C4-2B (cell line): ENCODE measurements at regions not wholly inside any gene's neighbourhood (a gene's known extent, or its start where the extent isn't known, plus 50 kb on each side); places are given as distances from the start of the nearest gene placed in this dataset.
A peak's percentile ranks its signal among the peaks of the same experiment; 100 is the strongest.

Experiments used
- H3K27ac ChIP-seq: fragments of 450-650 bp; 2 replicates; pipeline ENCODE4 v1.5.1; 2017
- CTCF ChIP-seq: fragments of 450-650 bp; conservative IDR thresholded peaks from 2 replicates; pipeline ENCODE4 v1.5.1; 2017; ENCODE audit warnings: mild to moderate bottlenecking
- ZFX ChIP-seq: fragments of 450-650 bp; IDR thresholded peaks from 2 replicates; pipeline ENCODE4 v1.6.1; 2017

GRCh38 chr10:128268015-128268722 is 141.9 kb upstream of the MKI67 start:
- H3K27ac ChIP-seq: no peak overlapping the region
- TF ChIP-seq CTCF: peak; percentile 85
- no peak for TF ChIP-seq ZFX

- no peak overlapping the region for H3K27ac ChIP-seq
- TF ChIP-seq ZFX: no peak
- peak; percentile 13; the same call in 1 of the 2 replicates for TF ChIP-seq CTCF
These were observed 148.7 kb upstream of the MKI67 start for GRCh38 chr10:128274938-128275337.

GRCh38 chr10:128275388-128276177 is 149.4 kb upstream of the MKI67 start:
- no peak for TF ChIP-seq CTCF
- no peak for TF ChIP-seq ZFX
- no peak overlapping the region for H3K27ac ChIP-seq

GRCh38 chr10:128277267-128277840 is 151.1 kb upstream of the MKI67 start:
- TF ChIP-seq CTCF: no peak; the same call in 1 of the 2 replicates
- no peak overlapping the region for H3K27ac ChIP-seq

- TF ChIP-seq CTCF (no peak), ZFX (no peak)
These were observed 152.1 kb upstream of the MKI67 start for GRCh38 chr10:128278362-128278761.

GRCh38 chr10:128280271-128280670 is 154.0 kb upstream of the MKI67 start:
- no peak overlapping the region for H3K27ac ChIP-seq
- no peak; the same call in 1 of the 2 replicates for TF ChIP-seq CTCF
- no peak for TF ChIP-seq ZFX

More at GRCh38 chr10:128278362-128278761, 152.1 kb upstream of the MKI67 start:
- H3K27ac ChIP-seq: no peak overlapping the region

- no peak overlapping the region for H3K27ac ChIP-seq
- TF ChIP-seq CTCF (no peak), ZFX (no peak)
These were observed 155.1 kb upstream of the MKI67 start for GRCh38 chr10:128281343-128281742.
